Astrocyte (in vitro differentiated cells and primary cell): ENCODE measurements at regions not wholly inside any gene's neighbourhood (a gene's known extent, or its start where the extent isn't known, plus 50 kb on each side); places are given as distances from the start of the nearest gene placed in this dataset.

ENCODE experiments used
- DNase-seq: peaks from one replicate; pipeline ENCODE4 v3.0.0-alpha.2; 2010; ENCODE audit warnings: low read depth
- FAIRE-seq: peaks from 2 replicates; lab custom pipeline; 2011; peaks lifted over from hg19 to GRCh38; lab: Jason Lieb, UNC
- H2AFZ ChIP-seq: 2 replicates; pipeline ENCODE4 v1.6.0; 2012; ENCODE audit warnings: low read depth, low read length, inconsistent platforms
- H3K27ac ChIP-seq: 2 replicates; pipeline ENCODE4 v1.5.1; 2011; ENCODE audit warnings: low read depth, low read length, inconsistent platforms
- H3K27me3 ChIP-seq: 2 replicates; pipeline ENCODE4 v1.6.0; 2011; ENCODE audit warnings: low read length, inconsistent platforms; ENCODE audit not compliant: insufficient read depth
- H3K36me3 ChIP-seq: 2 replicates; pipeline ENCODE4 v1.5.1; 2011; ENCODE audit warnings: low read length, inconsistent platforms; ENCODE audit not compliant: insufficient read depth
- H3K4me1 ChIP-seq: 2 replicates; pipeline ENCODE4 v1.5.1; 2011; ENCODE audit warnings: low read length, inconsistent platforms; ENCODE audit not compliant: insufficient read depth
- H3K4me2 ChIP-seq: 2 replicates; pipeline ENCODE4 v1.6.0; 2012; ENCODE audit warnings: low read length, inconsistent platforms
- H3K4me3 ChIP-seq: 2 replicates; pipeline ENCODE4 v1.5.1; 2011; ENCODE audit warnings: low read depth, mild to moderate bottlenecking, low read length, inconsistent platforms; ENCODE audit not compliant: insufficient read depth
- H3K79me2 ChIP-seq: 2 replicates; pipeline ENCODE4 v1.6.0; 2012; ENCODE audit warnings: mild to moderate bottlenecking, low read length, inconsistent platforms; ENCODE audit not compliant: insufficient read depth
- H3K9ac ChIP-seq: 2 replicates; pipeline ENCODE4 v1.6.0; 2012; ENCODE audit warnings: mild to moderate bottlenecking, low read length, inconsistent platforms
- H3K9me3 ChIP-seq: 2 replicates; pipeline ENCODE4 v1.5.1; 2012; ENCODE audit warnings: low read depth, mild to moderate bottlenecking, low read length, inconsistent platforms; ENCODE audit not compliant: insufficient read depth
- H4K20me1 ChIP-seq: 2 replicates; pipeline ENCODE4 v1.6.0; 2012; ENCODE audit warnings: low read length, inconsistent platforms; ENCODE audit not compliant: insufficient read depth
- H3K27ac Mint-ChIP-seq: one replicate; pipeline ENCODE4 v1.8.0; 2021; ENCODE audit warnings: mild to moderate bottlenecking, mixed read lengths; ENCODE audit not compliant: unreplicated experiment
- H3K27me3 Mint-ChIP-seq: one replicate; pipeline ENCODE4 v1.8.0; 2021; ENCODE audit warnings: low read depth, mixed read lengths; ENCODE audit not compliant: unreplicated experiment
- H3K36me3 Mint-ChIP-seq: one replicate; pipeline ENCODE4 v1.8.0; 2021; ENCODE audit warnings: low read depth, mixed read lengths; ENCODE audit not compliant: unreplicated experiment
- H3K4me1 Mint-ChIP-seq: one replicate; pipeline ENCODE4 v1.8.0; 2021; ENCODE audit warnings: low read depth, mixed read lengths; ENCODE audit not compliant: unreplicated experiment
- H3K4me3 Mint-ChIP-seq: one replicate; pipeline ENCODE4 v1.8.0; 2021; ENCODE audit warnings: mild to moderate bottlenecking, moderate library complexity, mixed read lengths; ENCODE audit not compliant: unreplicated experiment
- H3K9me3 Mint-ChIP-seq: one replicate; pipeline ENCODE4 v1.8.0; 2021; ENCODE audit warnings: mild to moderate bottlenecking, mixed read lengths; ENCODE audit not compliant: unreplicated experiment
- CTCF ChIP-seq: IDR thresholded peaks from 2 replicates; pipeline ENCODE4 v1.5.1; 2011; ENCODE audit warnings: low read depth, mild to moderate bottlenecking, inconsistent platforms, low read length, moderate library complexity; ENCODE audit not compliant: insufficient read depth
- EZH2 ChIP-seq: IDR thresholded peaks from 2 replicates; pipeline ENCODE4 v1.6.1; 2012; ENCODE audit warnings: mild to moderate bottlenecking, low read length, inconsistent platforms; ENCODE audit not compliant: insufficient read depth

- no peaks in the 10 kb centered on the region for H4K20me1 ChIP-seq
- FAIRE-seq (no peak), DNase-seq (peak; percentile 62)
- H3K9ac ChIP-seq, result no peak overlapping the region
- Mint-ChIP-seq H3K27me3 (no peaks in the 10 kb centered on the region), H3K36me3 (no peaks in the 10 kb centered on the region), H3K27ac (peak overlapping the region; percentile 35), H3K4me1 (peaks cover 21% of the 10 kb centered on the region), H3K9me3 (peaks cover 3% of the 10 kb centered on the region), H3K4me3 (no peak overlapping the region)
- peaks cover 6% of the 10 kb centered on the region for H3K4me1 ChIP-seq
- peak overlapping the region; percentile 19 for H2AFZ ChIP-seq
- TF ChIP-seq CTCF, result no peak
- no peak for TF ChIP-seq EZH2
- no peak overlapping the region for H3K4me3 ChIP-seq
- no peaks in the 10 kb centered on the region for H3K79me2 ChIP-seq
- peak overlapping the region; percentile 55 for H3K4me2 ChIP-seq
- H3K36me3 ChIP-seq, result no peaks in the 10 kb centered on the region
- H3K9me3 ChIP-seq, result no peaks in the 10 kb centered on the region
- H3K27me3 ChIP-seq, result no peaks in the 10 kb centered on the region
- H3K27ac ChIP-seq, result peak overlapping the region; percentile 8
These were observed 331.1 kb downstream of the GPAT3 start for GRCh38 chr4:83866834-83867621.

- no peaks in the 10 kb centered on the region for H3K36me3 ChIP-seq
- no peaks in the 10 kb centered on the region for H4K20me1 ChIP-seq
- no peak for FAIRE-seq
- H2AFZ ChIP-seq, result no peak overlapping the region
- Mint-ChIP-seq H3K9me3 (peaks cover 1% of the 10 kb centered on the region), H3K27me3 (no peaks in the 10 kb centered on the region), H3K4me3 (no peak overlapping the region), H3K27ac (peak overlapping the region; percentile 62), H3K4me1 (peaks cover 21% of the 10 kb centered on the region), H3K36me3 (no peaks in the 10 kb centered on the region)
- no peak overlapping the region for H3K9ac ChIP-seq
- no peaks in the 10 kb centered on the region for H3K79me2 ChIP-seq
- no peaks in the 10 kb centered on the region for H3K9me3 ChIP-seq
- TF ChIP-seq CTCF (no peak), EZH2 (no peak)
- no peak overlapping the region for H3K4me2 ChIP-seq
- peak; percentile 16 for DNase-seq
- no peaks in the 10 kb centered on the region for H3K27me3 ChIP-seq
- H3K4me3 ChIP-seq, result no peak overlapping the region
- no peak overlapping the region for H3K27ac ChIP-seq
- peaks cover 6% of the 10 kb centered on the region for H3K4me1 ChIP-seq
These were observed 329.7 kb downstream of the GPAT3 start for GRCh38 chr4:83865417-83866150.
